Spleen (tissue), 11 donors: ENCODE measurements at regions not wholly inside any gene's neighbourhood (a gene's known extent, or its start where the extent isn't known, plus 50 kb on each side); places are given as distances from the start of the nearest gene placed in this dataset.
"Not testable (repeated sequence)": the region's sequence is repeated elsewhere in the genome, so short reads cannot be mapped to it uniquely, and the experiment has no call there.

Experiments used
- DNase-seq: peaks from one replicate; pipeline ENCODE4 v3.0.0-alpha.2; 2020
- H3K27ac ChIP-seq, 8 donors: fragments of 200-600 bp; sonication (generic) in 7 of 8; 1 replicate in 4 of 8; 2 replicates in 4 of 8; pipeline versions ENCODE4 v1.5.0 to v1.8.0; 2016 to 2021; ENCODE audit warnings: inconsistent platforms in 4 of 8, mild to moderate bottlenecking in 4 of 8, moderate library complexity in 1 of 8
- H3K27me3 ChIP-seq, 7 donors: fragments of 200-600 bp; sonication (generic) in 6 of 7; replicated peaks in 1 of 7; 1 replicate in 4 of 7; 2 replicates in 3 of 7; pipeline versions ENCODE4 v1.5.0 to v1.8.0; 2016 to 2021; ENCODE audit warnings: inconsistent platforms in 3 of 7, mild to moderate bottlenecking in 1 of 7
- H3K36me3 ChIP-seq, 6 donors: fragments of 200-600 bp; sonication (generic) in 5 of 6; 1 replicate in 4 of 6; 2 replicates in 2 of 6; pipeline versions ENCODE4 v1.5.0 to v1.8.0; 2016 to 2021; ENCODE audit warnings: inconsistent platforms in 2 of 6
- H3K4me1 ChIP-seq, 6 donors: fragments of 200-600 bp; sonication (generic) in 5 of 6; 1 replicate in 3 of 6; 2 replicates in 3 of 6; pipeline versions ENCODE4 v1.5.0 to v1.8.0; 2016 to 2021; ENCODE audit warnings: inconsistent platforms in 3 of 6
- H3K4me3 ChIP-seq, 8 donors: fragments of 200-600 bp; sonication (generic) in 7 of 8; 1 replicate in 4 of 8; 2 replicates in 4 of 8; pipeline versions ENCODE4 v1.5.0 to v1.8.0; 2016 to 2021; ENCODE audit warnings: inconsistent platforms in 4 of 8, mild to moderate bottlenecking in 4 of 8, moderate library complexity in 2 of 8
- H3K9me3 ChIP-seq, 8 donors: fragments of 200-600 bp; sonication (generic) in 7 of 8; 1 replicate in 4 of 8; 2 replicates in 4 of 8; pipeline versions ENCODE4 v1.5.0 to v1.8.0; 2016 to 2021; ENCODE audit warnings: inconsistent platforms in 4 of 8
- POLR2A ChIP-seq, 3 donors: fragments of 450-650 bp; IDR thresholded peaks; one replicate each; pipeline ENCODE4 v1.5.1; 2017; ENCODE audit warnings: antibody characterized with exemption in 3 of 3, mild to moderate bottlenecking in 1 of 3
- POLR2AphosphoS5 ChIP-seq, 3 donors: sonication (generic); formaldehyde crosslinking; IDR thresholded peaks; one replicate each; pipeline ENCODE4 v1.5.1; 2017; ENCODE audit warnings: antibody characterized with exemption in 3 of 3
- WGBS, 5 donors: extraction: QIAGEN DNeasy Blood & Tissue Kit in 3 of 5; methylation state at CpG; one replicate each; pipeline versions ENCODE4 v1.1.5 to v1.1.7; 2013 to 2018; 5-methylcytosine and 5-hydroxymethylcytosine counted together
- intact Hi-C: fragments of 100-400 bp; cut with DNase I; formaldehyde crosslinking; loops from one replicate; pipeline ENCODE4 v1.15.0; 2023; ENCODE audit warnings: low total_unique reads
- TF ChIP-seq, protein P1 (sequence below), 11 experiments: fragments of 200-600 bp in 7 of 11; fragments of 450-650 bp in 4 of 11; sonication (generic) in 4 of 11; IDR thresholded peaks in 8 of 11; conservative IDR thresholded peaks in 3 of 11; 1 replicate in 7 of 11; 2 replicates in 4 of 11; pipeline versions ENCODE4 v1.4.0 to v1.8.0; 2016 to 2021; ENCODE audit warnings: antibody characterized with exemption in 11 of 11, inconsistent platforms in 4 of 11, mild to moderate bottlenecking in 1 of 11
- donor health status: healthy with polysubstance abuse.
- donor health status: DM: no; HTN: no; CAD: no; lungs with moderate emphysema.
- donor health status: DM: no; HTN: no; CAD: no.
- donor health status: Bipolar disorder and iron deficiency.
- donor health status: healthy.
- donor health status: DM: no; HTN: no; CAD: no.
- donor health status: DM: yes; HTN: yes; CAD: no.

- TF ChIP-seq POLR2AphosphoS5 (IDR thresholded peaks at IDR 0.05), result no peak
- TF ChIP-seq, protein P1, sequence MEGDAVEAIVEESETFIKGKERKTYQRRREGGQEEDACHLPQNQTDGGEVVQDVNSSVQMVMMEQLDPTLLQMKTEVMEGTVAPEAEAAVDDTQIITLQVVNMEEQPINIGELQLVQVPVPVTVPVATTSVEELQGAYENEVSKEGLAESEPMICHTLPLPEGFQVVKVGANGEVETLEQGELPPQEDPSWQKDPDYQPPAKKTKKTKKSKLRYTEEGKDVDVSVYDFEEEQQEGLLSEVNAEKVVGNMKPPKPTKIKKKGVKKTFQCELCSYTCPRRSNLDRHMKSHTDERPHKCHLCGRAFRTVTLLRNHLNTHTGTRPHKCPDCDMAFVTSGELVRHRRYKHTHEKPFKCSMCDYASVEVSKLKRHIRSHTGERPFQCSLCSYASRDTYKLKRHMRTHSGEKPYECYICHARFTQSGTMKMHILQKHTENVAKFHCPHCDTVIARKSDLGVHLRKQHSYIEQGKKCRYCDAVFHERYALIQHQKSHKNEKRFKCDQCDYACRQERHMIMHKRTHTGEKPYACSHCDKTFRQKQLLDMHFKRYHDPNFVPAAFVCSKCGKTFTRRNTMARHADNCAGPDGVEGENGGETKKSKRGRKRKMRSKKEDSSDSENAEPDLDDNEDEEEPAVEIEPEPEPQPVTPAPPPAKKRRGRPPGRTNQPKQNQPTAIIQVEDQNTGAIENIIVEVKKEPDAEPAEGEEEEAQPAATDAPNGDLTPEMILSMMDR (IDR thresholded peaks at IDR 0.05 in 8 of 11, conservative IDR thresholded peaks at IDR 0.05 in 3 of 11), result no peak
- TF ChIP-seq POLR2A (IDR thresholded peaks at IDR 0.05), result no peak
- 66 to 79% (median 73%) methylated on average over 4 of the region's 4 CpGs for WGBS, 5 donors
- Histone ChIP-seq H3K9me3 (no peaks in the 10 kb centered on the region), H3K27ac (no peak overlapping the region), H3K4me1 (no peaks in the 10 kb centered on the region), H3K4me3 (no peak overlapping the region), H3K27me3 (no peaks in the 10 kb centered on the region), H3K36me3 (no peaks in the 10 kb centered on the region)
- no peak for DNase-seq
- intact Hi-C loops, result no loop called here
Observed at GRCh38 chr17:12195418-12195817, 174.7 kb downstream of the MAP2K4 start.

- TF ChIP-seq POLR2AphosphoS5 (IDR thresholded peaks at IDR 0.05), result no peak
- TF ChIP-seq, protein P1 (IDR thresholded peaks at IDR 0.05 in 8 of 11, conservative IDR thresholded peaks at IDR 0.05 in 3 of 11), result no peak
- TF ChIP-seq POLR2A (IDR thresholded peaks at IDR 0.05), result no peak
- Histone ChIP-seq H3K36me3 (no peaks in the 10 kb centered on the region), H3K27ac (no peak overlapping the region), H3K4me3 (no peak overlapping the region), H3K9me3 (peaks cover 0 to 9% (median 0%) of the 10 kb centered on the region in 8 donors), H3K27me3 (no peaks in the 10 kb centered on the region), H3K4me1 (no peaks in the 10 kb centered on the region)
- 71 to 83% (median 72%) methylated on average over 4 of the region's 4 CpGs for WGBS, 5 donors
- intact Hi-C loops, result no loop called here
- DNase-seq, result no peak
Observed at GRCh38 chr17:12201294-12201880, 180.7 kb downstream of the MAP2K4 start.

- Histone ChIP-seq H3K27me3 (peaks cover 0 to 10% (median 0%) of the 10 kb centered on the region in 7 donors), H3K27ac (no peak overlapping the region), H3K36me3 (no peaks in the 10 kb centered on the region), H3K9me3 (no peaks in the 10 kb centered on the region), H3K4me1 (no peaks in the 10 kb centered on the region), H3K4me3 (no peak overlapping the region)
- intact Hi-C loops, result no loop called here
- WGBS, 5 donors, result 63 to 90% (median 76%) methylated on average over 2 of the region's 2 CpGs
- TF ChIP-seq, protein P1 (IDR thresholded peaks at IDR 0.05 in 8 of 11, conservative IDR thresholded peaks at IDR 0.05 in 3 of 11), result no peak
- TF ChIP-seq POLR2A (IDR thresholded peaks at IDR 0.05) (no peak), POLR2AphosphoS5 (IDR thresholded peaks at IDR 0.05) (no peak)
- DNase-seq, result no peak
Observed at GRCh38 chr17:12209632-12210191, 189.0 kb downstream of the MAP2K4 start.

DNA sequence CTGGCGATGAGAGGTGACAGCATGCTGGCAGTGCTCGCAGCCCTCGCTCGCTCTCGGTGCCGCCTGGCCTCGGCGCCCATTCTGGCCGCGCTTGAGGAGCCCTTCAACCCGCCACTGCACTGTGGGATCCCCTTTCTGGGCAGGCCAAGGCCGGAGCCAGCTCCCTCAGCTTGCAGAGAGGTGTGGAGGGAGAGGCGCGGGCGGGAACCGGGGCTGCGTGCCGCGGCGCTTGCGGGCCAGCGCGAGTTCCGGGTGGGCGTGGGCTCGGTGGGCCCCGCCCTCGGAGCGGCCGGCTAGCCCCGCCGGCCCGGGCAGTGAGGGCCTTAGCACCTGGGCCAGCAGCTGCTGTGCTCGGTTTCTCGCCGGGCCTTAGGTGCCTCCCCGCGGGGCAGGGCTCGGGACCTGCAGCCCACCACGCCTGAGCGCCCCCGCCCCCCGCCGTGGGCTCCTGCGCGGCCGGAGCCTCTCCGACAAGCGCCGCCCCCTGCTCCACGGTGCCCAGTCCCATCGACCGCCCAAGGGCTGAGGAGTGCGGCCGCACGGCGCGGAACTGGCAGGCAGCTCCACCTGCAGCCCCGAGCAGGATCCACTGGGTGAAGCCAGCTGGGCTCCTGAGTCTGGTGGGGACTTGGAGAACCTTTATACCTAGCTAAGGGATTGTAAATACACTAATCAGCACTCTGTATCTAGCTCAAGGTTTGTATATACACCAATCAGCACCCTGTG is 200.2 kb downstream of the MAP2K4 start:
- H3K36me3 ChIP-seq, H3K4me1 ChIP-seq, DNase-seq, H3K4me3 ChIP-seq, H3K27me3 ChIP-seq, intact Hi-C loops, H3K27ac ChIP-seq: not testable (repeated sequence)
- 95 to 99% (median 96%) methylated on average over 11 to 59 of the region's 59 CpGs for WGBS, 5 donors
- H3K9me3 ChIP-seq, result peaks cover 0 to 19% (median 0%) of the 10 kb centered on the region in 8 donors
